DOHH2 (cell line): ENCODE measurements at regions not wholly inside any gene's neighbourhood (a gene's known extent, or its start where the extent isn't known, plus 50 kb on each side); places are given as distances from the start of the nearest gene placed in this dataset.

Source experiments
- CTCF ChIP-seq: fragments of 200-600 bp; sonication (generic); IDR thresholded peaks from one replicate; pipeline ENCODE4 v1.5.1; 2014; ENCODE audit warnings: antibody characterized with exemption, mild to moderate bottlenecking, low read depth, low read length; ENCODE audit not compliant: poor library complexity, severe bottlenecking
- EZH2phosphoT487 ChIP-seq: fragments of 200-600 bp; sonication (generic); IDR thresholded peaks from 2 replicates; pipeline ENCODE4 v1.6.1; 2017; ENCODE audit warnings: borderline replicate concordance, mild to moderate bottlenecking, antibody characterized with exemption, low read length, moderate library complexity, mixed read lengths

- TF ChIP-seq CTCF: no peak
- no peak for TF ChIP-seq EZH2phosphoT487
Measured at GRCh38 chr5:40027400-40027799, 602.6 kb upstream of the DAB2 start.
